Dermis microvascular lymphatic vessel endothelial cell (primary cell): ENCODE measurements at regions not wholly inside any gene's neighbourhood (a gene's known extent, or its start where the extent isn't known, plus 50 kb on each side); places are given as distances from the start of the nearest gene placed in this dataset.
"Not testable (repeated sequence)": the region's sequence is repeated elsewhere in the genome, so short reads cannot be mapped to it uniquely, and the experiment has no call there.

ENCODE experiments used
- DNase-seq, 2 donors: peaks; one replicate each; pipeline versions ENCODE4 v3.0.0 to v3.0.0-alpha.2; 2010; ENCODE audit warnings: low read depth in 2 of 2

DNA sequence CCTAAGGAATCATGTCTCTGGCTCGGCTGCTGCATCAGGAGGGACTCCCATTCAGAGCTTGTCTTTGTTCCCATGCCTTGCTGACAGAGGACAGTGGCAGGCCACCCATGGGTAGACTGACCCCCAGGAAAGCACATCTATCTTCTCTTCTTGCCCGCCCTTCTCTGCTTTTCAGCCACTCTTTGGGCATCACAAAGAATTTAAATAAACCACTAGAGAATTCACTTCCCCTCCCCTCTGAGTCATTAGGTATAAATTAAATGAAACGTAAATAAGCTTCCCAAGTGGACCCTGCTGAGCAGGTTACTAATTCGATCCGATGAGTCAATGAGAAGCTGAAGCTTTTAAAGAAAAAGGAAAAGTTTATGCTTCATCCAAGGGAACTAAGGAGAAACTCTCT, 97.0 kb downstream of the DRD1 start:
- DNase-seq = no peak

DNA sequence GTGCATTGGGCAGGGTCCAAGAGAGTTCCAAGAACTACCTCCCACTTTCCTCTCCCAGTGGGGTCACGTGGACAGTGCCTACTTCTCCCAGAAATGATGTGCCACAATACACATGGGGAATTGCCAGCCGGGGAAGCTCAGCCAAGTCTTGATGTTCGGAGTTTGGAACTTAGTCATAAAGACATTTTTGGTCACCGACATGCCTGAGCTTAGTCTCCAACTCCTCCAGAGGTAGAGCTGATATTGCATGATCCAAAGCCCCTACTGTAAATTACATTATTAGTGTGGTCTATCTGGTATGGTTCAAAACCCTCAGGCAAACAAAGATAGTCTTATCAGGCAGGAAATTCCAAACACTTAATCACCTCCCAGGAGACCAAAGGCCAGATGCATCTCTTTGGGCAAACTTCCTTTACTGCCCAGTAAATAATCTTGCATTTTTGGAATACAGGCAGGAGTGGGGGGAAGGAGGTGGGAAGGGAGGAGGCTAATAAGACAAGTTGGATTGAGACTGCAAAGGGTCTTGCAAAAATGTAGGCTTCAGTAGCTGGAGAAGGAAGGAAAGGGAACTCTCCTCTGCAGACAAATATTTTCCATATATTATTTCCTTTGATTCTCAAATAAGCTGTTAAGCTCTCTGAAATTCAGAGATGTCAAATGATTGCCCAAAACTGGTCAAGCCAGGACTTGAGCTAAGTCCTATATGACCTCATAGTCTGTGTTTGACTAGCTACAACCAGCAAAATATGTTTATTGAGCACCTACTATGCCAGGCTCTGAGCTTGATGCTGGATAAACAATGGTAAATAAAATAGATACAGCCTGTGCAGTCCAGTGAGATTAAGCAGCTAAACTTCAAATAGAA, 99.4 kb downstream of the DRD1 start:
- no peak for DNase-seq

DNA sequence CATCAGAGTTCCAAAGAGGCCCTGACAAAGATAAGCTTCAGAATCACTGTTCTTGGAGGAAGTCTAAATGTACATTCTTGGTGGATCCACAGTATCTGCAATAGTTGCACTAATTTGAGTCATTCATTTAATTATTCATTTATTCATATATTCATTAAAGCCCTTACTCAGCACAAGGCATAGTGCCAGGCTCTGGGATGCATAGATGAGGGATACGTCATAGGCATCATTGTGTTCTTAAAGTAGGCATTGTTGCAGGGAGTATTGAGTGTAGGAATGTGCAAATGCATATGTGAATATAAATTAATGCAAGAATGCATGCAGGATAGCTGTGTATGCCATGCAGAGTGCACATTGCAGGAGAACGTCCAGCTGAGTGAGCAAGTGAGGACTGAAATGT, 100.7 kb downstream of the DRD1 start:
- no peak for DNase-seq

DNA sequence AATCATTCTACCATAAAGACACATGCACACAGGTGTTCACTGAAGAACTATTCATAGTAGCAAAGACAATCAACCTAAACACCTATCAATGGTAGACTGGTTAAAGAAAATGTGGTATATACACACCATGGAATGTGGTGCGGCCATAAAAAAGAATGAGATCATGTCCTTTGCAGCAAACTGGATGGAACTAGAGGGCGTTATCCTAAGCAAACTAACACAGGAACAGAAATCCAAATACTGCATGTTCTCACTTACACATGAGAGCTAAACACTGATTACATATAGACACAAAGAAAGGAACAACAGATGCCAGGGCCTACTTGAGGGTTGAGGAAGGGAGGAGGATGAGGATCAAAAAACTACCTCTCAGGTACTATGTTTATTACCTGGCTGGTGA, 103.8 kb downstream of the DRD1 start:
- no peak for DNase-seq

DNA sequence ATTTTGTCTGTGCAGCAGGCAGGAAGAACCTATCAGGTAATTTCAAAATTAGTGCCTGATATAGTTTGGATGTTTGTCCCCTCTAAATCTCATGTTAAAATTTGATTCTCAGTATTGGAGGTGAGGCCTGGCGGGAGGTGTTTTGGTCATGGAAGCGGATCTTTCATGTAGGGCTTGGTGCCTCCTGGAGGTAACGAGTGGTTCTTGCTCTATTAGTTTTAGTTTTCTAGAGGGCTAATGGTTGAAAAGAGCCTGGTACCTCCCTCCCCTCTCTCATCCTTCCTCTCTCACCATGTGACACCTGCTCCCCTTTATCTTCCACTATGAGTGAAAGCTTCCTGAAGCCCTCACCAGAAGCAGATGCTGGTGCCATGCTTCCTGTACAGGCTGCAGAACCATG, 106.3 kb downstream of the DRD1 start:
- DNase-seq = no peak

DNA sequence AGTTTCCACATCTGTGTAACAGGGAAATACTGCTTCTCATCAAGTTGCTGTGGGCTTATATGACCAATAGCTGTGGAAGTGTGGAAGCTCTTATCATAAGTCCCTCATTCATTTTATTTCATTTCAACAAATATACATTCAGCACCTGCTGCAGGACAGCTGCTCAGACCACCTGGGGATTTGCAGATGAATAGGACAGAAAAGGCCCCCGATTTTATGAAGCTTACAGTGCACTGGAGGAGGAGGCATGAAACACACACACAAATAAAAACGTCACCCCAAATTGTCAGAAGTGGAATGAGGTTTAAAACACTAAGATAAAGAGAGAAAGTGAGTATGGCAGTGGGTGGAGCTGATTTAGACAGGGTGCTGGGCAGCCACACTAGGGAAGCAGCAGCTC, 107.2 kb downstream of the DRD1 start:
- DNase-seq = no peak

DNA sequence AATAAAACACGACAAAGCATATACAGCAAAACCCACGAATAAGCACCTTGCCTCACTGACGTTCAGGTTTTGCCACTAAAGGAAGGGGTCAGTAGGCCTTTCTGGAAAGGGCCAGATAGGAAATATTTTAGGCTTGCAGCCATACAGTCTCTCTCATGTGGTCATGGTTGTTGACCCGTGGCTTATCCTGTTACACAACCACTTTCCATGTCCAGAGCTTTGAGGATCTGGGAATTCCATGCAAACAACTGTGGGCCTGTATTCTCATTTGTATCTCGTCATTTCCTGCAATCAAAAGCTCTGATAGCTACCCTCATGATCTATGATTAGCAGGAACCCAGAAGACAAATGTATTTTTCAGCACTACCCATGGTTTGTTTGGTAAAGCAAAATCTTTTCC, 108.3 kb downstream of the DRD1 start:
- no peak for DNase-seq

DNA sequence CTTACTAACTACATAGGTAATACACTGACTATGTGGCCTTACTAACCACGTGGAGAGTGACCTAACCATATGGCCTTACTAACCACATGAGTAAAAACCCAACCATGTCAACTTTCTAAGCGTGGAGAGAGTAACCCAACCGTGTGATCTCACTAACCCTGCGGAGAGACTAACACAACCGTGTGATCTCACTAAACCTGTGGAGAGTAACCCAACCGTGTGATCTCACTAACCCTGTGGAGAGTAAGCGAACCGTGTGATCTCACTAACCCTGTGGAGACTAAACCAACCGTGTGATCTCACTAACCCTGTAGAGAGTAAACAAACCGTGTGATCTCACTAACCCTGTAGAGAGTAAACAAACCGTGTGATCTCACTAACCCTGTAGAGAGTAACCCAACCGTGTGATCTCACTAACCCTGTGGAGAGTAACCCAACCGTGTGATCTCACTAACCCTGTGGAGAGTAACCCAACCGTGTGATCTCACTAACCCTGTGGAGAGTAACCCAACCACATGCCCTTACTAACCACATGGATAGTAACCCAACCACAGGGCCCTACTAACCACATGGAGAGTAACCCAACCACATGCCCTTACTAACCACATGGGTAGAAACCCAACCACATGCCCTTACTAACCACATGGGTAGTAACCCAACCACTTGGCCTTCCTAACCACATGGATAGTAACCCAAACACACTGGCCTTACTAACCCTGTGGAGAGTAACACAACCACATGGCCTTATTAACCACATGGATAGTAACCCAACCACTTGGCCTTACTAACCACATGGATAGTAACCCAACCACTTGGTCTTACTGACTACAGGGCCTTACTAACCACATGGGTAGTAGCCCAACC, 112.6 kb downstream of the DRD1 start:
- not testable (repeated sequence) for DNase-seq

DNA sequence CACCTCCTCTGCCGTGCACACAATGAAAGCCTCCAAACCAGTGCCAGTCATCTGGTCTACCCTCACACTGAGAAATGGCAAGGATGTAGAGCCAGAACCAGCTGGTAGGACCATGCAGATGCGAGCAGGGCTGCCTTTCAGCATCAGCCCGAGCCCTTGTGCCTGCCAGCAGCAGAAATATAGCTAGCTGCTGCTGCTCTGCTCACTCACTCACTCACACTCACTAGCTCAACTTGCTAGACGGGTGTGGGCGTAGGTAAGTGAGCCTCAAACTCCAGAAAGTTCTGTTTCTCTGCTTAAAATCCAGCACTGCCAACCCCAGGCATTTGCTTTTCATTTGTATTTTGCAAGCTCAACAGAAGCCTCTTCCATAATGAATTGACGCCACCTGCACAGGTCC, 114.0 kb downstream of the DRD1 start:
- DNase-seq = no peak

DNA sequence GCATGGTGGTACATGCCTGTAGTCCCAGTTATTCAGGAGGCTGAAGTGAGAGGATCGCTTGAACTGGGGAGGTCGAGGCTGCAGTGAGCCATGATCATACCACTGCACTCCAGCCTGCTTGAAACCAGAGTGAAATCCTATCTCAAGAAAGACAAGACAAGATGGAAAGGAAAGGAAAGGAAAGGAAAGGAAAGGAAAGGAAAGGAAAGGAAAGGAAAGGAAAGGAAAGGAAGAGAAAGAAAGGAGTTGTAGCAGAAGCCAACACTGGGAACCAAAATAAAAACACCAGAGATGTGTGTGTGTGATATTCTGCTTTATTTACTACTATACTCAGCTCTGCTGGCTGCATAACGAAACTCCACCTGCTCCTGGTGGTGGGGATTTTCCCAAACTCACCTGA, 115.3 kb downstream of the DRD1 start:
- no peak for DNase-seq

DNA sequence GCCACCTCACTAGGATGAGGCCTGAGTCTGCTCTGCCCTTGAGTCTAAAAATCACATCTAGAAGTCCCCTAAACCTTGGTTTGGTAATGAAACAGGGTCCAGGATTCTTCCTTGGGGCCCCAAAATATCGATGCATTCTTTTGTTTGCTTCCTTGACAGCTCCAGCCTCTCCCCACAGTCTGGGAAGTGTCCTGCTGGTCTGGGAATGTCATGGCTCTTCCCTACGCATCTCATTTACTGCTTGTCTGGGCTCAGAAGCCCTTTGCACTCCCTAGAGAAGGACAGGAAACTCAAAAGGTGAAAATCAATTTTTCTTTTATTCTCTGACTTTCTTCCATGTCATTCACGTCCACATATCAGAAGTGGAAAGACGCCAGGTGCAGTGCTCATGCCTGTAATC, 115.8 kb downstream of the DRD1 start:
- DNase-seq = no peak

DNA sequence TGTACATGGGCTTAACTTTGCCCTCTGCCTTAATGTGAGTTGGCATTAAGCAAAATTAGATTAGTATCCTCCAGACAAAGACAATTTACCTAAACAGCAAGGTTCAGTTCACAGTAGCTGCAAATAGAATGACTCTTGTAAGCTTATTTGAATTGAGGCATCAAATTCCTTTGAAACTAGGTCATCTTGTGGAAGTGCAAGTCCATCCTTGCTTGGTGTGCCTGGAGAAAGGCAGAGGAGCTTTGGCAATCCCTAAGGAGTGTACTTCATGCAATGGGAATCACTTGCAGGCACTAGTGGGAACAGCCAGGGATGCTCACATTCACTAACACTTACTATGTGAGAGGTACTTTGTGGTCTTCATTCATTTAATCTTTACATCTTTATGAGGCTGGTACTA, 118.3 kb downstream of the DRD1 start:
- DNase-seq = no peak

DNA sequence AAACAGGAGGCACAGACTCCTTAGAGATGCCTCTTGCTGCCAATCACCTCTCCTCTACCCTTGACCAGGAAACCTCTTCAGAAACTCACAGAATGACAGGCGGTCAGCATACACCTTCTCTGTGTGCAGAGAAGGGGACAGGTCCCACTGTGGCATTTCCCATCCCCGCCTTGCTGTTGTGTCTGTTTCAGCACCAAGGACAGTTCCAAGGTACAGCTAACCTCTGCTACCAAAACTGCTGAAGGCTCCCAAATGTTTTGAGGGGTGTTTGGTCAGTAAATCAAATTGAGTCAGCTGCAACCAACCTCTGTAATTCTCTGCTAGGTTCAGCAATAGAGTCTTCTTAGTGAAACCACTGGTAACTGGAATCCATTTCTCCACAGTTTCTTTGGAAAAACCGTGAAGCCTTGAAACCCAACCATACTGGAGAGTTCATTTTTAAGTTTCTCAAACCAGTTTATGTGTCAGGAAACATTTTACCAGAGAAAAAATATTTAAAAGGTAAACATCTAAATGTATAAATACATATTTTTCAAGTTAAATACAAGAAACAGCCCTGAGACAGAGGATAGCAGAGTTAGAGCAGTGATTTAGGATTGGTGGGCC, 122.0 kb downstream of the DRD1 start:
- DNase-seq = peak in 1 of 2 donors; percentile 2

DNA sequence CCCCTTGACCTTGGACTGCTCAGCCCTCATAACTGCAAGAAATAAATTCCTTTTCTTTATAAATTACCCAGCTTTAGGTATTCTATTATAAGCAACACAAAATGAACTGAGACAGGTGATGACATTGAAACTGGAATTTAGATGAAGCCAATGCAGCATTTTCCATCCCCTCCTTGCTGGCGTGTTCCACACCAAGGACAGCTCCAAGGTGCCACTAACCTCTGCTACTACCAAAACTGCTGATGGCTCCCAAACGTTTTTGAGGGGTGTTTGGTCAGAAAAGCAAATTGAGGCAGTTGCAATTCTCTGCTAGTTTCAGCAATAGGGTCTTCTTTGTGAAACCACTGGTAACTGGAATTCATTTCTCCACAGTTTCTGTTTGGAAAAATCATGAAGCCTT, 124.8 kb downstream of the DRD1 start:
- no peak for DNase-seq

DNA sequence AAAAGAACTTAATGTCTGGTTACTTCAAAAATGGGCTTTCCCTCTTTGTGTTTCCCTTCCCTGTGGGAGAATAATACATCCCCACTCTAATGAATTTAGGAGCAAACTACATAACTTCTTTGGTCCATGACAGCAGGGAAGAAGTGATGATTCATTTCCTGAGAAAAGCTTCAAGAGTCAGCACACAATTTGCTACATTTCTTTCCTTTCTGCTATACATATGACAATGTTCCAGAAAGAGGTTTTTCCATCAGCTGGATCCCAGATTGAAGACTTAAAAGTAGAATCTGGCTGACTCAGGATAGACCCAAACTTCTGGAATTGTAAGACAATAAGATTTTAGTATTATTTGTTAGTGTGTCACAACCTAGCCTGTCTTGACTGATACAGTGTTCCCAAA, 126.1 kb downstream of the DRD1 start:
- DNase-seq = no peak

DNA sequence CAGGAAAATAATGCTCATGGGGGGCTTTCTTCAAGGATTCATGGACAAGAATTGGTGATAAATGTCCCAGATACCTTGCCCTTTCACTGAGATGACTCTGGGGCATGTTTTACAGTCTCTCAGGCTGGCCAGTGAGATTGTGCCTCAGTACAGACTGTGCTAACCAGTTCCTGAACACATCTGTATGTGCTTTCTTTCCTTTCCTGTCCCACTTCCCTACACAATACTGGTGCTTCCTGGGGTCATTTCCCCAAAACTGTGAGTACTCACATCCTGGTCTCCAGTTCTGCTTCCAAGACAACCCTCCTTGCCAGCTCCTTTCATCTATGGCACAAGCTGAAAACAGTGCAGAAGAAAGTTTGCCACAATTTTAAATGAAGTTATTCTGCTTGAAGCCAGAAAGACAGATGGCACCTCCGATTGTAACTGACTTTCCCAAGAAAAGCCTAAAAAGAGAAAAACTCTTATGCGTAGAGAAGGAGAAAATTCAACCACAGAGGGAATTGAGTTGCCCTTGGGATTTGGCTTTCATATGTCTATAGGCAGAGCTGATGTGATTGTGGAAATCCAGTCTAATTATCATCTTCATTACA, 134.7 kb downstream of the DRD1 start:
- DNase-seq = no peak

DNA sequence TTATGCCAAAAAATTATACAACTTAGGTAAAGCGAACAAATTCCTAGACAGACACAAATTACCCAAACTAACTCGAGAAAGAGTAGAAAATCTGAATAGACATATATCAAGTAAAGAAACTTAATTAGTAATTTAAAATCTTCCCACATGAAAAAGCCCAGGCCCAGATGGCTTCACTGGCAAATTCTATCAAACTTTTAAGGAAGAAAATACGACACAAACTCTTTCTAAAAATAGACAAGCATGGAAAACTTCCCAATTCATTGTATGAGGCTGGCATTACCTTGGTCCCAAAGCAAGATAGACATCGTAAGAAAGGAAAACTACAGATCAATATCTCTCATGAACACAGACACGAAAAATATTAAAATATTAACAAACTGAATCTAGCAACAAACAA, 135.3 kb downstream of the DRD1 start:
- DNase-seq = no peak

DNA sequence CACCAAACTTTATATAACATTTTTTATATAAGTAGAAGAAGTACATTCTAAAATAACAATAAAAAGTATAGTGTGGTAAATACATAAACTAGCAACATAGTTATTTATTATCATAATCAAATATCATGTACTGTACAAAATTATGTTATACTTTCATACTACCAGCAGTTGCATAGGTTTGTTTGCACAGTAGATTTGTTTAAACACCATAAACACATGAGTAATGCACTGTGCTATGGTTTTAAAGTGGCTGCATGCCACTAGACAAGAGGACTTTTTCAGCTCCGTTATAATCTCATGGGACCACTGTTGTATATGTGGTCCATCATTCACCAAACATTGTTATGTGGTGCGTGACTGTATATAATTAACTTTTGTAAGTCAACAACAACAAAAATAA, 137.6 kb downstream of the DRD1 start:
- DNase-seq = no peak

DNA sequence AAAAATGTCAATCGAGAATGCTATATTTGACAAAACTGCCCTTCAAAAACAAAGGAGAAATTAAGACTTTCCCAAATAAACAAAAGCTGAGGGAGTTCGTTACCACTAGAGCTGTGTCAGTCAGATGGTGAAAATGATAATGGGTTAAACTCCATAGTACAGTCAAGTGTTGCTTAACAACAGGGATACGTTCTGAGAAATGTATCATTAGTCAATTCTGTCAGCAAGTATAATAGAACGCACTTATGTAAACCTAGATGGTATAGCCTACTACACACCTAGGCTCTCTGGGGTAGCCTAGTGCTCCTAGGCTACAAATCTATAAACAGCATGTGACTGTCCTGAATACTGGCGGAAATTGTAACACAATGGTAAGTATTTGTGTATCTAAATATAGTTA, 138.7 kb downstream of the DRD1 start:
- DNase-seq = no peak

DNA sequence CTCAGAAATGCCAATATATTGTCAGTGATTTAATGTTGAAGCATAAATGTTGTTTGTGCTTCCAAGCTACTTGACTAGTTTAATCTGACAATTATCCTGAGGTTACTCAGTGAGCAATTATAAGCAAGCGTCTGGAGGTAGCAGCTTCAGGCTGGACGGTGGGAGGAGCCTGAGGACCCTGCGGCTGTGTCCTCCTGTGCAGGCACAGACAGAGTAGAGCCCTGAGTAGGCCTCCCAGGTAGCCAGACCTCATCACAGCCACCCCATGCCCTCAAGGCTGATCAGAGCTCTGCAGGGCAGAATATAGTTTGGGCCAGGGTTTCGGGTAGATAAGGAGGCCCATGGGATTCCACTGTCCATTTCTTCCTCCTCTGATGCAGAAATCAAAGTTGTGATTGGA, 153.6 kb downstream of the DRD1 start:
- DNase-seq = no peak

DNA sequence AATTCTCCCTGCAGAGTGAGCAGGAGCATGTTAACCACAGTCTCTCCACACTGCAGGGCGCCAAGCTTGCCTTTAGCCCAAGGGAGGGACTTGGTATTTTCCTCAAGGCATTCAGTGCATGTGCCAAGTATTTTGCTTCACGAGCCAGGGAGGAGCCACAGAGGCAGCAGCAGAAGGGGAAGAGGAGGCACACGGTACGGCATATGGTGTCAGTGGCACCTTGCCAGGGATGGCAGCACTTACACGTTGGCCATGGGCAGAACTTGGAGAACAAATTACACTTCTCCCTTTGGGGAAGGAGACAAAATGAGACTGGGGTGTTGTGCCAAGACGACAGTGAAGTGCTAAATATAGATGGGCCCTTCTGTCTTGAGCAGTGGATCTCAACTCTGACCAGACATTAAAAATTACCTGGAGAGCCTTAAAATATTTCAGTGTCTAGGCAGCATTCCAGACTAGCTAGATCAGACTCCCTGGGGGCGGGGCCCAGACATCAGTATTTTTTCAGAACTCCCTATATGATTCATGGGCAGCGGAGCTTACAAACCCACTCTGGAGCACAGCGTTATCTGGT, 155.8 kb downstream of the DRD1 start:
- DNase-seq = no peak

DNA sequence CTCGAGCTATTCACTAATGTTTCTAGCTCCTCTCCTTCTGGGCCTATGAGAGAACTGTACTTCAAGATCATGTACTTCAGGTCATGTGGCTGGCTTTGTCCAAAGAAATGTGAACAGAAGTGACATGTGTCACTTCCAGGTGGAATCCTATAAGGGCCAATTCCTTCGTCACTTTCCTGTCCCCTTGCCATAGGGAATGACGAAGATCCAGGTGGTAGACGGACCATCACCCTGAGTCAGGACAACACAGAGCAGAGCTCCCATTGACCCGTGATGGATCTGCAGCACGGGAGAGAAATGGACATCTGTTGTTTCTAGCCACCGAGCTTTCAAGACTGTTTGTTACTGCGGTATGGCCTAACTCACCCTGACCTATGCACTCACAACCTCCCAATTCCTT, 157.0 kb downstream of the DRD1 start:
- DNase-seq = no peak
